ENCODE measurements at regions not wholly inside any gene's neighbourhood (a gene's known extent, or its start where the extent isn't known, plus 50 kb on each side); places are given as distances from the start of the nearest gene placed in this dataset.

- Histone ChIP-seq H3K9me3 (ENCODE audit: low read length) (no peaks in the 10 kb centered on the region), H3K9me2 (ENCODE audit: insufficient read depth, low read length) (no peaks in the 10 kb centered on the region), H3K27me3 (ENCODE audit: insufficient read depth, low read depth, low read length) (no peaks in the 10 kb centered on the region), H3K9ac (ENCODE audit: low read length) (no peak overlapping the region), H2AFZ (ENCODE audit: low read depth, low read length) (no peak overlapping the region), H3K36me3 (ENCODE audit: insufficient read depth, low read length) (no peaks in the 10 kb centered on the region), H3F3A (ENCODE audit: insufficient read depth, low read length, poor library complexity, severe bottlenecking) (no peaks in the 10 kb centered on the region), H4K20me1 (ENCODE audit: insufficient read depth) (no peaks in the 10 kb centered on the region), H3K4me3 (ENCODE audit: low read length) (no peak overlapping the region), H3K27ac (ENCODE audit: low read length) (no peak overlapping the region), H3K4me2 (ENCODE audit: low read length) (no peak overlapping the region), H3K79me2 (replicated peaks; ENCODE audit: insufficient read depth, low read length) (no peaks in the 10 kb centered on the region)
- TF ChIP-seq RAD21 (conservative IDR thresholded peaks at IDR 0.05), result no peak
- no peak for TF ChIP-seq CTCF (IDR thresholded peaks at IDR 0.05; ENCODE audit: poor library complexity, severe bottlenecking)
- no peak for TF ChIP-seq POLR2AphosphoS5 (IDR thresholded peaks at IDR 0.05)
Measured at GRCh38 chr17:14752011-14752410, 451.1 kb downstream of the HS3ST3B1 start.

DNA sequence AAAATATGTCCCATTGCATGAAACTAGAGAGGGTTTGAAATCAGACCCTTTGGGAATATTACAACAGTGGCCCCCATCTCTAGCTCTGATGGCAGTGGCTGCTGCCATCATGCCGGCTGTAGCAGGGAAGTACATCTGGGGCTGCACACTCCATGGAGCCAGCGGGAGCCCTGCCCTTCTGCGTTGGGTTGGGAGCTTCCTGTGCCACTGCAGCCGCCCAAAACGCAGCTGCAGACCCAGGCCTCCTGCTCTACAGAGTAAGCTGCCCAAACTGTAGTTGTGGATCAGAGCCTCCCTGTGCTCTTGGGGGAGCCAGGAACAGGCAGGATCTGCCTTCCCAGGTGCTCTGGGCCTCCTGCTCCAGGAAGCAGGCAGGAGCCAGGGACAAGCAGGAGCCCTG lies 450.0 kb downstream of the HS3ST3B1 start:
- no peak overlapping the region for H3K4me3 ChIP-seq (ENCODE audit: low read length)
- no peaks in the 10 kb centered on the region for H3K27me3 ChIP-seq (ENCODE audit: insufficient read depth, low read depth, low read length)
- no peak overlapping the region for H3K27ac ChIP-seq (ENCODE audit: low read length)
- no peaks in the 10 kb centered on the region for H3F3A ChIP-seq (ENCODE audit: insufficient read depth, low read length, poor library complexity, severe bottlenecking)
- H3K9me3 ChIP-seq (ENCODE audit: low read length), result no peaks in the 10 kb centered on the region
- no peak overlapping the region for H3K9ac ChIP-seq (ENCODE audit: low read length)
- no peak overlapping the region for H3K4me2 ChIP-seq (ENCODE audit: low read length)
- no peaks in the 10 kb centered on the region for H4K20me1 ChIP-seq (ENCODE audit: insufficient read depth)
- no peaks in the 10 kb centered on the region for H3K79me2 ChIP-seq (replicated peaks; ENCODE audit: insufficient read depth, low read length)
- TF ChIP-seq, protein P1, sequence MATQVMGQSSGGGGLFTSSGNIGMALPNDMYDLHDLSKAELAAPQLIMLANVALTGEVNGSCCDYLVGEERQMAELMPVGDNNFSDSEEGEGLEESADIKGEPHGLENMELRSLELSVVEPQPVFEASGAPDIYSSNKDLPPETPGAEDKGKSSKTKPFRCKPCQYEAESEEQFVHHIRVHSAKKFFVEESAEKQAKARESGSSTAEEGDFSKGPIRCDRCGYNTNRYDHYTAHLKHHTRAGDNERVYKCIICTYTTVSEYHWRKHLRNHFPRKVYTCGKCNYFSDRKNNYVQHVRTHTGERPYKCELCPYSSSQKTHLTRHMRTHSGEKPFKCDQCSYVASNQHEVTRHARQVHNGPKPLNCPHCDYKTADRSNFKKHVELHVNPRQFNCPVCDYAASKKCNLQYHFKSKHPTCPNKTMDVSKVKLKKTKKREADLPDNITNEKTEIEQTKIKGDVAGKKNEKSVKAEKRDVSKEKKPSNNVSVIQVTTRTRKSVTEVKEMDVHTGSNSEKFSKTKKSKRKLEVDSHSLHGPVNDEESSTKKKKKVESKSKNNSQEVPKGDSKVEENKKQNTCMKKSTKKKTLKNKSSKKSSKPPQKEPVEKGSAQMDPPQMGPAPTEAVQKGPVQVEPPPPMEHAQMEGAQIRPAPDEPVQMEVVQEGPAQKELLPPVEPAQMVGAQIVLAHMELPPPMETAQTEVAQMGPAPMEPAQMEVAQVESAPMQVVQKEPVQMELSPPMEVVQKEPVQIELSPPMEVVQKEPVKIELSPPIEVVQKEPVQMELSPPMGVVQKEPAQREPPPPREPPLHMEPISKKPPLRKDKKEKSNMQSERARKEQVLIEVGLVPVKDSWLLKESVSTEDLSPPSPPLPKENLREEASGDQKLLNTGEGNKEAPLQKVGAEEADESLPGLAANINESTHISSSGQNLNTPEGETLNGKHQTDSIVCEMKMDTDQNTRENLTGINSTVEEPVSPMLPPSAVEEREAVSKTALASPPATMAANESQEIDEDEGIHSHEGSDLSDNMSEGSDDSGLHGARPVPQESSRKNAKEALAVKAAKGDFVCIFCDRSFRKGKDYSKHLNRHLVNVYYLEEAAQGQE (IDR thresholded peaks at IDR 0.05; ENCODE audit: borderline replicate concordance), result no peak
- no peak for TF ChIP-seq CTCF (IDR thresholded peaks at IDR 0.05; ENCODE audit: poor library complexity, severe bottlenecking)
- no peak for TF ChIP-seq POLR2AphosphoS5 (IDR thresholded peaks at IDR 0.05)
- TF ChIP-seq SMC3 (conservative IDR thresholded peaks at IDR 0.05; ENCODE audit: poor library complexity), result no peak
- TF ChIP-seq MXI1 (conservative IDR thresholded peaks at IDR 0.05; ENCODE audit: poor library complexity, severe bottlenecking), result no peak
- TF ChIP-seq RAD21 (conservative IDR thresholded peaks at IDR 0.05), result no peak
- TF ChIP-seq EZH2 (IDR thresholded peaks at IDR 0.05; ENCODE audit: borderline replicate concordance, insufficient read depth, low read length, poor library complexity, severe bottlenecking), result no peak
- no peak for TF ChIP-seq TAF1 (IDR thresholded peaks at IDR 0.05; ENCODE audit: low read depth)
- no peak for TF ChIP-seq EP300 (conservative IDR thresholded peaks at IDR 0.05; ENCODE audit: poor library complexity, severe bottlenecking)
- H3K9me2 ChIP-seq (ENCODE audit: insufficient read depth, low read length), result no peaks in the 10 kb centered on the region
- H2AFZ ChIP-seq (ENCODE audit: low read depth, low read length), result no peak overlapping the region
- no peaks in the 10 kb centered on the region for H3K36me3 ChIP-seq (ENCODE audit: insufficient read depth, low read length)

Measured in neural cell (in vitro differentiated cells).